ENCODE measurements at regions not wholly inside any gene's neighbourhood (a gene's known extent, or its start where the extent isn't known, plus 50 kb on each side); places are given as distances from the start of the nearest gene placed in this dataset.

DNA sequence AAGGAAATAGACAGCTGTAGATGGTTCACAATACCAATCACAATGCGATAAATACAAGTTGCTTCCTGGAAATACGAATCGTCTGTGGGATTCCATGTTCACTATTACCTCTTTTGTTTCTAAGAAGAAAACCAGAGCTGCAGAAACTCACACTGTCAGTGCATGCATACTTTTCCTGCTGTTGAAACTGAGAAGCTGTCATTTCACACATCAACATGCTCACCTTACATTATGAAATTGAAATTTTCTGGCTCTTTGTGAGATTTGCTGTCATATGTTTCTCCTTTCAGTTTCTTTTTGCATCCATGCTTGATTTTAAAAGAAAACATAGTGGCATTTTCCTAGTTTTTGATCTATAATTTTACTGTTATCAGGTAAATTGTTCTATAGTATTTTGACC lies 418.3 kb upstream of the HTR2C start:
- Histone ChIP-seq H2AFZ (ENCODE audit: low read depth, low read length) (no peak overlapping the region), H3K4me3 (ENCODE audit: low read length) (no peak overlapping the region), H3K4me2 (ENCODE audit: low read length) (no peak overlapping the region), H3K27ac (ENCODE audit: low read length) (peak overlapping the region; percentile 20), H3K9me2 (ENCODE audit: insufficient read depth, low read length) (no peaks in the 10 kb centered on the region), H3K27me3 (ENCODE audit: insufficient read depth, low read depth, low read length) (no peaks in the 10 kb centered on the region), H3K9me3 (ENCODE audit: low read length) (no peaks in the 10 kb centered on the region), H3K36me3 (ENCODE audit: insufficient read depth, low read length) (no peaks in the 10 kb centered on the region), H4K20me1 (ENCODE audit: insufficient read depth) (no peaks in the 10 kb centered on the region), H3F3A (ENCODE audit: insufficient read depth, low read length, poor library complexity, severe bottlenecking) (no peaks in the 10 kb centered on the region), H3K79me2 (replicated peaks; ENCODE audit: insufficient read depth, low read length) (no peaks in the 10 kb centered on the region), H3K9ac (ENCODE audit: low read length) (no peak overlapping the region)
- TF ChIP-seq MXI1 (conservative IDR thresholded peaks at IDR 0.05; ENCODE audit: poor library complexity, severe bottlenecking) (no peak), POLR2AphosphoS5 (IDR thresholded peaks at IDR 0.05) (no peak), RAD21 (conservative IDR thresholded peaks at IDR 0.05) (no peak), SMC3 (conservative IDR thresholded peaks at IDR 0.05; ENCODE audit: poor library complexity) (no peak), EZH2 (IDR thresholded peaks at IDR 0.05; ENCODE audit: borderline replicate concordance, insufficient read depth, low read length, poor library complexity, severe bottlenecking) (no peak), EP300 (conservative IDR thresholded peaks at IDR 0.05; ENCODE audit: poor library complexity, severe bottlenecking) (no peak), TAF1 (IDR thresholded peaks at IDR 0.05; ENCODE audit: low read depth) (no peak)
- TF ChIP-seq, protein P1, sequence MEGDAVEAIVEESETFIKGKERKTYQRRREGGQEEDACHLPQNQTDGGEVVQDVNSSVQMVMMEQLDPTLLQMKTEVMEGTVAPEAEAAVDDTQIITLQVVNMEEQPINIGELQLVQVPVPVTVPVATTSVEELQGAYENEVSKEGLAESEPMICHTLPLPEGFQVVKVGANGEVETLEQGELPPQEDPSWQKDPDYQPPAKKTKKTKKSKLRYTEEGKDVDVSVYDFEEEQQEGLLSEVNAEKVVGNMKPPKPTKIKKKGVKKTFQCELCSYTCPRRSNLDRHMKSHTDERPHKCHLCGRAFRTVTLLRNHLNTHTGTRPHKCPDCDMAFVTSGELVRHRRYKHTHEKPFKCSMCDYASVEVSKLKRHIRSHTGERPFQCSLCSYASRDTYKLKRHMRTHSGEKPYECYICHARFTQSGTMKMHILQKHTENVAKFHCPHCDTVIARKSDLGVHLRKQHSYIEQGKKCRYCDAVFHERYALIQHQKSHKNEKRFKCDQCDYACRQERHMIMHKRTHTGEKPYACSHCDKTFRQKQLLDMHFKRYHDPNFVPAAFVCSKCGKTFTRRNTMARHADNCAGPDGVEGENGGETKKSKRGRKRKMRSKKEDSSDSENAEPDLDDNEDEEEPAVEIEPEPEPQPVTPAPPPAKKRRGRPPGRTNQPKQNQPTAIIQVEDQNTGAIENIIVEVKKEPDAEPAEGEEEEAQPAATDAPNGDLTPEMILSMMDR (IDR thresholded peaks at IDR 0.05; ENCODE audit: poor library complexity, severe bottlenecking) = no peak
- TF ChIP-seq, protein P2, sequence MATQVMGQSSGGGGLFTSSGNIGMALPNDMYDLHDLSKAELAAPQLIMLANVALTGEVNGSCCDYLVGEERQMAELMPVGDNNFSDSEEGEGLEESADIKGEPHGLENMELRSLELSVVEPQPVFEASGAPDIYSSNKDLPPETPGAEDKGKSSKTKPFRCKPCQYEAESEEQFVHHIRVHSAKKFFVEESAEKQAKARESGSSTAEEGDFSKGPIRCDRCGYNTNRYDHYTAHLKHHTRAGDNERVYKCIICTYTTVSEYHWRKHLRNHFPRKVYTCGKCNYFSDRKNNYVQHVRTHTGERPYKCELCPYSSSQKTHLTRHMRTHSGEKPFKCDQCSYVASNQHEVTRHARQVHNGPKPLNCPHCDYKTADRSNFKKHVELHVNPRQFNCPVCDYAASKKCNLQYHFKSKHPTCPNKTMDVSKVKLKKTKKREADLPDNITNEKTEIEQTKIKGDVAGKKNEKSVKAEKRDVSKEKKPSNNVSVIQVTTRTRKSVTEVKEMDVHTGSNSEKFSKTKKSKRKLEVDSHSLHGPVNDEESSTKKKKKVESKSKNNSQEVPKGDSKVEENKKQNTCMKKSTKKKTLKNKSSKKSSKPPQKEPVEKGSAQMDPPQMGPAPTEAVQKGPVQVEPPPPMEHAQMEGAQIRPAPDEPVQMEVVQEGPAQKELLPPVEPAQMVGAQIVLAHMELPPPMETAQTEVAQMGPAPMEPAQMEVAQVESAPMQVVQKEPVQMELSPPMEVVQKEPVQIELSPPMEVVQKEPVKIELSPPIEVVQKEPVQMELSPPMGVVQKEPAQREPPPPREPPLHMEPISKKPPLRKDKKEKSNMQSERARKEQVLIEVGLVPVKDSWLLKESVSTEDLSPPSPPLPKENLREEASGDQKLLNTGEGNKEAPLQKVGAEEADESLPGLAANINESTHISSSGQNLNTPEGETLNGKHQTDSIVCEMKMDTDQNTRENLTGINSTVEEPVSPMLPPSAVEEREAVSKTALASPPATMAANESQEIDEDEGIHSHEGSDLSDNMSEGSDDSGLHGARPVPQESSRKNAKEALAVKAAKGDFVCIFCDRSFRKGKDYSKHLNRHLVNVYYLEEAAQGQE (IDR thresholded peaks at IDR 0.05; ENCODE audit: borderline replicate concordance) = no peak

DNA sequence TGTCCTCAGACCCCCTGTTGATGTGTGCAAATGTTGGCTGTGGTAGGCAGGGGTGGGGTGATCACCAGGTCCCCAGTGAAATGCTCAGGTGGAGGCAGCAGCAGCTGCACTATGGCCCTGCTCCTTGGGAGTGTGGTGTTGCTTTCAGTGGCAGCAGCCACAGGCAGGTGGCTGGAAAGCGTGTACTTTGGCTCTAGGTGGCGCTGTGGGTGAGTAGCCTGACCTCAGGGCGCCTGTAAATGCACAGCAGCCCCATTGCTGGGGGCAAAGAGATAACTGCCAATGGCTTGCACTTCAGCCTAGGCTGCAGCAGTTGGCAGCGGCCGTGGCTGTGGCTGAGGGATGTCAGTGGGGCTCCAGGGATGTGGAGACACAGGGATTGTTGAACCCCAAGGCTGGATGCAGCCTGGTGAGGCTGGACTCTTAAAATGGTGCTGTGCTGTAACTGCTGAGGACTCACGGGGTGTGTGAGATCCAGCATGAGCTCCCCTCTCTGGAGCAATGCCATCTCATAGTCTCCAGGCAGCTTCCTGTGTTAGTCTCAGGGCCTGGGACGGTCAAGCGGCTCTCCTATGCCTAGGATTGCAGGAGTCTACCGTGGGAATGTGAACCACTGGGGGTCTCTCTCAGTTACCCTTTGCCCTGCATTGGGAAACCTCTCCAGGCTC lies 421.7 kb upstream of the HTR2C start:
- H3K27me3 ChIP-seq (ENCODE audit: insufficient read depth, low read depth, low read length) = no peaks in the 10 kb centered on the region
- TF ChIP-seq, protein P2 (IDR thresholded peaks at IDR 0.05; ENCODE audit: borderline replicate concordance) = no peak
- TF ChIP-seq EP300 (conservative IDR thresholded peaks at IDR 0.05; ENCODE audit: poor library complexity, severe bottlenecking) (no peak), TAF1 (IDR thresholded peaks at IDR 0.05; ENCODE audit: low read depth) (no peak), EZH2 (IDR thresholded peaks at IDR 0.05; ENCODE audit: borderline replicate concordance, insufficient read depth, low read length, poor library complexity, severe bottlenecking) (no peak), POLR2AphosphoS5 (IDR thresholded peaks at IDR 0.05) (no peak), MXI1 (conservative IDR thresholded peaks at IDR 0.05; ENCODE audit: poor library complexity, severe bottlenecking) (no peak)
- TF ChIP-seq, protein P1 (IDR thresholded peaks at IDR 0.05; ENCODE audit: poor library complexity, severe bottlenecking) = no peak
- H3K4me2 ChIP-seq (ENCODE audit: low read length) = no peak overlapping the region
- H4K20me1 ChIP-seq (ENCODE audit: insufficient read depth) = no peaks in the 10 kb centered on the region
- H3K4me3 ChIP-seq (ENCODE audit: low read length) = no peak overlapping the region
- H2AFZ ChIP-seq (ENCODE audit: low read depth, low read length) = no peak overlapping the region
- no peaks in the 10 kb centered on the region for H3K36me3 ChIP-seq (ENCODE audit: insufficient read depth, low read length)
- H3K9me2 ChIP-seq (ENCODE audit: insufficient read depth, low read length) = no peaks in the 10 kb centered on the region
- H3K9ac ChIP-seq (ENCODE audit: low read length) = no peak overlapping the region
- no peaks in the 10 kb centered on the region for H3F3A ChIP-seq (ENCODE audit: insufficient read depth, low read length, poor library complexity, severe bottlenecking)
- H3K9me3 ChIP-seq (ENCODE audit: low read length) = no peaks in the 10 kb centered on the region
- H3K79me2 ChIP-seq (replicated peaks; ENCODE audit: insufficient read depth, low read length) = no peaks in the 10 kb centered on the region
- H3K27ac ChIP-seq (ENCODE audit: low read length) = no peak overlapping the region
